GM18499 (cell line): ENCODE measurements at regions not wholly inside any gene's neighbourhood (a gene's known extent, or its start where the extent isn't known, plus 50 kb on each side); places are given as distances from the start of the nearest gene placed in this dataset.
"Not testable (repeated sequence)": the region's sequence is repeated elsewhere in the genome, so short reads cannot be mapped to it uniquely, and the experiment has no call there.

Source experiments
- ATAC-seq: cut with Tn5 transposase; IDR thresholded peaks from one replicate; pipeline ENCODE4 v1.9.1; 2021; ENCODE audit warnings: moderate number of reproducible peaks; ENCODE audit not compliant: insufficient read depth, unreplicated experiment

- ATAC-seq: no peak
Measured at GRCh38 chr15:87730706-87731105, 525.8 kb downstream of the NTRK3 start.

GRCh38 chr15:87728998-87729397 lies 527.5 kb downstream of the NTRK3 start:
- ATAC-seq: no peak

GRCh38 chr15:87727073-87727472 lies 529.5 kb downstream of the NTRK3 start:
- ATAC-seq: no peak

- no peak for ATAC-seq
Measured at GRCh38 chr15:87724330-87724729, 532.2 kb downstream of the NTRK3 start.

- no peak for ATAC-seq
Measured at GRCh38 chr15:87722941-87723691, 533.4 kb downstream of the NTRK3 start.

GRCh38 chr15:87720235-87720634 lies 536.3 kb downstream of the NTRK3 start:
- ATAC-seq: no peak

- ATAC-seq: no peak
Measured at GRCh38 chr15:87716422-87716821, 540.1 kb downstream of the NTRK3 start.

GRCh38 chr15:87715252-87715651 lies 541.3 kb downstream of the NTRK3 start:
- ATAC-seq: no peak

GRCh38 chr15:87713475-87713879 lies 543.1 kb downstream of the NTRK3 start:
- ATAC-seq: no peak

- no peak for ATAC-seq
Measured at GRCh38 chr15:87712211-87712610, 544.3 kb downstream of the NTRK3 start.

- no peak for ATAC-seq
Measured at GRCh38 chr15:87711026-87711425, 545.5 kb downstream of the NTRK3 start.

- no peak for ATAC-seq
Measured at GRCh38 chr15:87710406-87710805, 546.1 kb downstream of the NTRK3 start.

GRCh38 chr15:87707566-87708130 lies 548.9 kb downstream of the NTRK3 start:
- no peak for ATAC-seq

GRCh38 chr15:87707071-87707470 lies 549.5 kb downstream of the NTRK3 start:
- ATAC-seq: no peak

GRCh38 chr15:87706001-87706400 lies 550.5 kb downstream of the NTRK3 start:
- no peak for ATAC-seq

- ATAC-seq: no peak
Measured at GRCh38 chr15:87704276-87704675, 552.3 kb downstream of the NTRK3 start.

- no peak for ATAC-seq
Measured at GRCh38 chr15:87703327-87704111, 553.0 kb downstream of the NTRK3 start.

GRCh38 chr15:87702270-87702669 lies 554.3 kb downstream of the NTRK3 start:
- no peak for ATAC-seq

- not testable (repeated sequence) for ATAC-seq
Measured at GRCh38 chr15:87698467-87698866, 558.1 kb downstream of the NTRK3 start.

- ATAC-seq: no peak
Measured at GRCh38 chr15:87689716-87690115, 566.8 kb downstream of the NTRK3 start.

- no peak for ATAC-seq
Measured at GRCh38 chr15:87687523-87687870, 569.0 kb downstream of the NTRK3 start.
